Activated CD4-positive, alpha-beta memory T cell treated with anti-CD3 and anti-CD28 coated beads, Interleukin-2, amount 10 ng/mL, durations not matched to agents 7 days and 5 days (primary cell): ENCODE measurements at regions not wholly inside any gene's neighbourhood (a gene's known extent, or its start where the extent isn't known, plus 50 kb on each side); places are given as distances from the start of the nearest gene placed in this dataset.
"Not testable (repeated sequence)": the region's sequence is repeated elsewhere in the genome, so short reads cannot be mapped to it uniquely, and the experiment has no call there.

Source experiments
- CTCF ChIA-PET: fragments of 350-600 bp; sonication (Branson Sonifier 250); formaldehyde crosslinking; loops from one replicate; lab custom pipeline; 2021; ENCODE audit warnings: antibody characterized with exemption, inconsistent platforms; lab: Charles Lee
- POLR2A ChIA-PET: fragments of 350-600 bp; sonication (Branson Sonifier 250); formaldehyde crosslinking; loops from one replicate; lab custom pipeline; 2021; ENCODE audit warnings: antibody characterized with exemption; lab: Charles Lee
- DNase-seq: peaks from one replicate; pipeline ENCODE4 v3.0.0-alpha.2; 2020
- H3K27ac Mint-ChIP-seq: one replicate; pipeline ENCODE4 v1.8.0; 2021; ENCODE audit warnings: mild to moderate bottlenecking, mixed read lengths
- H3K27me3 Mint-ChIP-seq: one replicate; pipeline ENCODE4 v1.8.0; 2021; ENCODE audit warnings: mixed read lengths
- H3K36me3 Mint-ChIP-seq: one replicate; pipeline ENCODE4 v1.8.0; 2021; ENCODE audit warnings: low read depth, mixed read lengths
- H3K4me1 Mint-ChIP-seq: one replicate; pipeline ENCODE4 v1.8.0; 2021; ENCODE audit warnings: mixed read lengths
- H3K4me3 Mint-ChIP-seq: one replicate; pipeline ENCODE4 v1.8.0; 2021; ENCODE audit warnings: mild to moderate bottlenecking, mixed read lengths
- H3K9me3 Mint-ChIP-seq: one replicate; pipeline ENCODE4 v1.8.0; 2021; ENCODE audit warnings: mixed read lengths

DNA sequence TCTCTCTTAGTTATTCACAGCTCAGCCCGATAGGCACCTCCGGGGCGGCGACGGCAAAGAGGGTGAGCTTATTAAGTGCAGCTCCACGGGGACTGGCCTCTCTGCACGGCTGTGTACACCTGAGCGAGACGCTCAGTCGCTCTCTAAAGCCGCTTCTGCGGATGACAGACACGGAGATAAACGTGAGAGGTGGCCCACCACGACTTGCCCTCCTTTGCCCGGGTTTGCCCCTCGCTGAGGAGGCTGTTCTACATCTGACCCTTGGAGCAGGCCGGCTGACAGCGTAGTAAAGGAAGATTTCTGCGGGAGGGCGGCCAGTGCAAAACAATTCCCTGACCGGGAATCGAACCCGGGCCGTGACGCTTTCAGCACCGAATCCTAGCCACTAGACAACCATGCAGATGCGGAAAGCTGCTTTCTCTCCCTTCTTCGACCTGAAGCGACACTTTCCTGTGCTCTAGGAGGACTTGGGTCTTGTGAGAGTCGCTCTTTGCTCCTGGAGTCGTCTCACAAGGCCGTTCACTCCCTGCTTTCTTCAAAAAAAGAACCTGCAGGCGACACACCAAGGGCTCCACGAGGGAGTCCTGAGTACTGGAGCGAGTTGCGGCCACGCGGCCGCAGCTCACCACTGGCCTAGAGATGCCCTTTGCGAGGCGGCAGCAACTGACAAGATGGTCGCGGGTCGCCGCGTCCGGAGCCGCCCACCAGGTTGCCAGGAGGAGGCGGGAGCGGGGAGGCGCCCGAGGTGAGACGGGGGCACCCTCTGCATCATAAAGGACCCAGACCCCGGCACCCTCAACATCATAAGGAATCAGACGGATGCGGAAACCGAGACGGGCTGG, 119.9 kb downstream of the PPIAL4A start:
- peaks cover 14% of the 10 kb centered on the region for H3K4me1 Mint-ChIP-seq
- H3K9me3 Mint-ChIP-seq, H3K36me3 Mint-ChIP-seq, H3K27ac Mint-ChIP-seq, CTCF ChIA-PET, POLR2A ChIA-PET: not testable (repeated sequence)
- DNase-seq, result peak; percentile 29
- H3K4me3 Mint-ChIP-seq, result peak overlapping the region; percentile 63
- peaks cover 22% of the 10 kb centered on the region for H3K27me3 Mint-ChIP-seq

GRCh38 chr1:121010141-121010540, 120.6 kb downstream of the PPIAL4A start:
- H3K4me3 Mint-ChIP-seq, H3K36me3 Mint-ChIP-seq, H3K9me3 Mint-ChIP-seq, H3K27ac Mint-ChIP-seq, POLR2A ChIA-PET, CTCF ChIA-PET, DNase-seq: not testable (repeated sequence)
- peaks cover 22% of the 10 kb centered on the region for H3K27me3 Mint-ChIP-seq
- H3K4me1 Mint-ChIP-seq, result peaks cover 14% of the 10 kb centered on the region

GRCh38 chr1:121013181-121013580, 123.6 kb downstream of the PPIAL4A start:
- POLR2A ChIA-PET, CTCF ChIA-PET, H3K27ac Mint-ChIP-seq, H3K4me3 Mint-ChIP-seq, DNase-seq, H3K36me3 Mint-ChIP-seq, H3K9me3 Mint-ChIP-seq: not testable (repeated sequence)
- Mint-ChIP-seq H3K27me3 (peaks cover 16% of the 10 kb centered on the region), H3K4me1 (peaks cover 12% of the 10 kb centered on the region)

DNA sequence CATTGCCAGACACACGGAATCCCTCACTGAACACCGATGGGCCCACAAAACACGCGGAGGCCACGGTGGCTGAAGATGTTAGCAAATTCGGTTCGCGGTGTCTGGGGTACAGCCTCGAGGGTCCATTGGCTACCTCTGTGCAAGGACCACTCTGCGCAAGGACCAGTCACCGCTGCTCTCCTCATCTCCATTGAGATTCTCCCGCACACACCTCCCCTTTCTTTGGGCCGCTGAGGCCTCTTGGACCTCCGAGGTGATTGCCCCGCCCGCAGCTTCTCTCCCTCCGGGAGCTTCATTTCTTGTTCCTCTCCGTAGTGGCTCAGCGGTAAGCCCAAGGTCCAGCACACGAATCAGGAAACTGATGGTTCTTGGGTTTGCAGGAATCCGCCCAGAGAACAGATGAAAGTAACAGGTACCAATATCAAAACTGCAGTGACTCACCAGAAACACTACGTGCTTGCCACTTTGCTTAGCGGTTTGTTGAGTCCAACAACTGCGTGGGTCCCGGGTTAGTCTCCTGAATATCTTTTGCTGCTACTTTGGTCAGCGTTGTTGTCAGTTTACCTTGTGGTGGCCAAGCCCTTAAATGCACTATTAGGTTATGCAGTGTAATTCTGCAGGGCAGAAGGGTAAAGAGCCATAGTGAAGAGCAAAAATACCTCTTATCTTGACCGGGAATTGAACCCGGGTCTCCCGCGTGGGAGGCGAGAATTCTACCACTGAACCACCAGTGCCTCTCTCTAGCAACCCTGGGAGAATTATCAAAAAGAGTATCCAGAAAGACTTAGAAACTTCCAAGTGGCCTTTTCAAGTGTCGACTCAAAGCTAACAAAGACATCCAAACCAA, 126.8 kb downstream of the PPIAL4A start:
- H3K9me3 Mint-ChIP-seq, POLR2A ChIA-PET, H3K27me3 Mint-ChIP-seq, CTCF ChIA-PET, H3K36me3 Mint-ChIP-seq, H3K4me1 Mint-ChIP-seq: not testable (repeated sequence)
- H3K4me3 Mint-ChIP-seq, result peak overlapping the region; percentile 43
- DNase-seq, result peak; percentile 40
- peak overlapping the region; percentile 59 for H3K27ac Mint-ChIP-seq

DNA sequence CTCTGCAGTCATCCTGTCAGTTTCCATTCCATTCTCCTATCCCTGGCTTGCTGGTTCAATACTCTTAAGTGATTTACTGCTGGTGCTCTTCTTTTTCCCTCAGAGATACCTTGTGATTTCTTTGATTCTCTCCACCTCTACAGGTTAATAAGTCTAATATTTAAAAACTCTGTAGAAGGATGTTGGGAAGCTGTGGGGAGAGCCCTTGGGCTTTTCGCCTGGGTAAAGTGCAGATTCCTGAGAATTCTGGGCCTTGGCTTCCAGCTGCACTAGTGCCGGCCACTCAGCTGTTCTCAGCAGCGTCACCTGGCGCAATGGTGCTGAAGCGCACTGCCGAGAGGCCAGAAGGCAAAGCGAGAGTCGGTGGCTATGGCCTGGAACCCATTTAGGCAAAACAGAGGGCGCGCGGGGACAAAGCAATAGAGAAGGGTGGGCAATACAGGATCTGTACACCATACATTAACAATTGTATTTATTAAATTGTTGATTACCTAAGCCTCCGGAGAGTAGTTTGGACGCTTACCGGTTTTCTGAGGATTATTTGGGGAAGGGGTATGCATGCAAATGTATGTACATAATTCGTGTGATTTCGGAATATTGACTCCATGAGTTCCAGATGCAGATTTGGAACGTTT, 130.3 kb downstream of the PPIAL4A start:
- CTCF ChIA-PET, POLR2A ChIA-PET: not testable (repeated sequence)

DNA sequence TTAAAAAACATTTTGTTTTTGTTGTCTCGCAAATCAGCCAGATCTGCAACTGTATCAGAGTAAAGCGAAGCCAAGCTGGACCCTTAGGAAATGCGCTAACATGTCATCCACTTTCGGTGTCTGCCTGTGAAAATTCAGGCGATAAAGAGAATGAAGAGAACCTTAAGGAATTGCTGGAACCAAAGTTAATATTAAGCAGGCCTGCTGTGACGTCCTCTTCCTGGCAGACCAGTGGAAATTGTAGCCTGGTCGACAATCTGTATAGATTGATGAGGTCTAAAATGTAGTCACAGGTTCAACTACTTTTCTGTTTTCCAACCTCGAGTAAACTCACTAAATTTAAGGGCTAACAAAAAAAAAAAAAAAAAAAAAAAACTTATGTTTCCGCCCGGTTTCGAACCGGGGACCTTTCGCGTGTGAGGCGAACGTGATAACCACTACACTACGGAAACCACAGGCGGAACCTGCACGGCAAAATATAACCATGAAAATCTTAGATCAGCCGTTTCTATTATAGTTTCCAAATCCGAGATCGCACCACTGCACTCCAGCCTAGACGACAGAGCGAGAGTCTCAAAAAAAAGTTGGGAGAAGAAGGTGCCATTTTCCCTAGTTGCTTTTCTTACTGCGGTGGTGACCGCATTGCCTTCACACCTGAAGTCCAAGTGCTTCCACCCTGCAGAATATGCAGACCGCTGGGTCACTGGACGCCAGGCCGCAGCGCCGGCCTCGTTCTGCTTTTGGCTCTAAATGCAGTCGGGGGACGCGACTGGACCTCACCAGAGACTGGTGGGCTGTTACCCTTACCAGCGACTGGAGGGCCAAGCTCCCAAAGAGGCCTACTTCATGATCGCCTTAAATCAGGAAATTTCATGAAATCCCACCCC, 131.0 kb downstream of the PPIAL4A start:
- H3K36me3 Mint-ChIP-seq, H3K4me1 Mint-ChIP-seq, H3K4me3 Mint-ChIP-seq, H3K27me3 Mint-ChIP-seq, H3K27ac Mint-ChIP-seq, CTCF ChIA-PET, POLR2A ChIA-PET, H3K9me3 Mint-ChIP-seq: not testable (repeated sequence)
- DNase-seq, result peak; percentile 38

More for the DNA sequence above, 130.3 kb downstream of the PPIAL4A start:
- not testable (repeated sequence) for H3K9me3 Mint-ChIP-seq, H3K27me3 Mint-ChIP-seq, H3K4me1 Mint-ChIP-seq, H3K36me3 Mint-ChIP-seq, DNase-seq, H3K4me3 Mint-ChIP-seq, H3K27ac Mint-ChIP-seq

DNA sequence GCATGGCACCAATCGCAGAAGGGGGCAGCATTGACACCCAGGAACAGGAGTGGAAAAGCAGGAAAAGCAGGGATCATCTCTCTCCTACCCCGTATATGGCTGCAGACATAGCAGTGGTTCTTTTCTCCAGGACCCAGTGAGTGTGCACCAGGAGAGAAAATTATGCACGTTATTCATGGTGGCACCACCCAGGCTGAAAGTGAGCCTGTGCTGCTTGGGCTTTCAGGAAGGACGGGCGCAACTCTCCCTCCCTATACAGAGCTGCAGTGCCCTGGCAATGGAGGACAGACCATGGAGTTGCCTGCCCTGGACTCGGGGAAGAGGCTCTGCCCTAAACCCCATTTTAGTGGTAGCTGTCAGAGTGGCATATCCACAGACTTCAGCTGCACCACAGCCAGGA, 132.1 kb downstream of the PPIAL4A start:
- H3K4me3 Mint-ChIP-seq, H3K27ac Mint-ChIP-seq, POLR2A ChIA-PET, H3K9me3 Mint-ChIP-seq, H3K36me3 Mint-ChIP-seq, H3K27me3 Mint-ChIP-seq, CTCF ChIA-PET, H3K4me1 Mint-ChIP-seq, DNase-seq: not testable (repeated sequence)

DNA sequence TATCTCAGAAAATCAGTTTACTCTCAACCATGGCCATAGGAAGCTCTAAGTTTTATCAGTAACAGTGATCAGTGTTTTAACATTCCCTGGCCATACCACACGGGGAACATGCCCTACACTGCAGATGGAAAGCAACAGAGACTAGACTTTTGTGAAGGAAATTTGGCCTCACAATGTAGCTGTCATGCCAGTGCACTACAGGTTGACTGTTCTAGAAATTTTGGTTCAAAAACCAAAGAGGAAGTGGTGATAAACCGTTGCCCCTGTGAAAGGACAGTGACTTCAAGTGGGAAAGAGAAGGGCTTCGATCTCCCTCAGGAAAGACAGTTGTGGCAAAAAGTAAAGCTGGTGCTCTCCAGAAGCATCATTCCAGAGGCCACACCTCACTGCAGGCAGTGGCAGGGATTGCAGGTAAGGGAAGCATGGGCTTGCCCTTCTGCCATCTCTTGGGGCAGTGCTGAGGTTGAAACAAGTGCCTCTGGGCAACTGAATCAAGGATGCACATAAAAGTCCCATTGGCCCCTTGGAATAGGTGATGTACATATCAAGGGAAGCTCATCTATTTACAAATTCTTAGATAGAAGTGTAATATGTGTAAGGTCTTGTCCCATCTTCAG, 143.4 kb downstream of the PPIAL4A start:
- H3K4me3 Mint-ChIP-seq, POLR2A ChIA-PET, H3K27me3 Mint-ChIP-seq, H3K27ac Mint-ChIP-seq, DNase-seq, H3K9me3 Mint-ChIP-seq, H3K4me1 Mint-ChIP-seq, CTCF ChIA-PET, H3K36me3 Mint-ChIP-seq: not testable (repeated sequence)

DNA sequence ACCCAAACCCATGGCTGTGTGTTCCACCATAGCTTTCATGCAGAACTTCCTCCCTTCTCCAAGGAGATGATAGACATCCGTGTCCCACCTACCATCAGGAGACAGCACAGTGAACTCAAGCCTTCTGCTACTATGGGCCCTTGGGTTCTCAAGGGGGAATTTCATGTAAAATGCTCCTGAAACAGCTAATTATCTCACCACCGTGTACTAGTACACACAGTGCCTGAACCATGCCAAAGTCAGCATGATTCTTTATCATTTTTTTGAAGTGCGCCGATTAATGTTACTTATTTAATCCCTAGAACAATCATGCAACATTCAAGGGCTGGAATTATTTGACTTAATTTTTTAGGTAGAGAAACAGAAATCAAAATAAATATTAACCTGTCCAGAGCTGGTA, 147.2 kb downstream of the PPIAL4A start:
- H3K27me3 Mint-ChIP-seq, H3K9me3 Mint-ChIP-seq: not testable (repeated sequence)

GRCh38 chr1:121040974-121041373, 143.2 kb downstream of the FAM72B start:
- H3K9me3 Mint-ChIP-seq, H3K27me3 Mint-ChIP-seq, H3K4me1 Mint-ChIP-seq, H3K27ac Mint-ChIP-seq, POLR2A ChIA-PET, H3K36me3 Mint-ChIP-seq, H3K4me3 Mint-ChIP-seq, CTCF ChIA-PET, DNase-seq: not testable (repeated sequence)

More for the DNA sequence above, 147.2 kb downstream of the PPIAL4A start:
- DNase-seq, H3K4me3 Mint-ChIP-seq, H3K36me3 Mint-ChIP-seq, POLR2A ChIA-PET, H3K4me1 Mint-ChIP-seq, H3K27ac Mint-ChIP-seq, CTCF ChIA-PET: not testable (repeated sequence)

- H3K27ac Mint-ChIP-seq, H3K4me1 Mint-ChIP-seq, H3K4me3 Mint-ChIP-seq, DNase-seq, H3K9me3 Mint-ChIP-seq, H3K36me3 Mint-ChIP-seq, POLR2A ChIA-PET, H3K27me3 Mint-ChIP-seq, CTCF ChIA-PET: not testable (repeated sequence)
Observed at GRCh38 chr1:121041497-121041896, 142.6 kb downstream of the FAM72B start.

DNA sequence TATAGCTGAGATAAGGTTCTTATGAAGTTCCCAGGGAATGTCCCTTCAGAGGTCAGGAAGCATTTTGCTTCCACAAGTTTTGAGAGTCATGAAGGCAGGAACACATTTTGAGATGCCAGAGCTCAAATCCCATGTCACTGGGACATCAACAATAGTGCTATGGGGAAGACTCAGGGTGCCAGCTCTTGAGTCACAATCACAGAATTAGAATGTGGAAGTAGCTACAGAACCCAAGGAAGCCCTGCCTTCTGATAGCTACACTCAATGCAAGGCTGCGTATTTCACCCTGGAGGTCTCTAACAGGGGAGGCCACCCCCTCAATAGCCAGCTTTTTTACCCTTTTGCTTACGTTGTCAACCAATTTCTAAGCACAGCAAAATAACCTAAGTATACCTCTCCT, 141.3 kb downstream of the FAM72B start:
- POLR2A ChIA-PET, CTCF ChIA-PET, DNase-seq, H3K4me1 Mint-ChIP-seq, H3K27me3 Mint-ChIP-seq, H3K4me3 Mint-ChIP-seq, H3K9me3 Mint-ChIP-seq, H3K27ac Mint-ChIP-seq, H3K36me3 Mint-ChIP-seq: not testable (repeated sequence)
